ENCODE measurements at regions not wholly inside any gene's neighbourhood (a gene's known extent, or its start where the extent isn't known, plus 50 kb on each side); places are given as distances from the start of the nearest gene placed in this dataset.

- Histone ChIP-seq H3K9ac (ENCODE audit: low read length) (no peak overlapping the region), H3K36me3 (ENCODE audit: control insufficient read depth, insufficient read depth, low read length, severe bottlenecking) (no peaks in the 10 kb centered on the region), H3K4me3 (ENCODE audit: low read length) (no peak overlapping the region), H3K9me3 (ENCODE audit: control insufficient read depth, low read length) (no peaks in the 10 kb centered on the region), H3K27me3 (replicated peaks; ENCODE audit: control insufficient read depth, insufficient read depth, low read length) (no peaks in the 10 kb centered on the region), H3K4me1 (ENCODE audit: control insufficient read depth, insufficient read depth, low read length) (no peaks in the 10 kb centered on the region)
- no peak for DNase-seq (ENCODE audit: low read depth)
Observed at GRCh38 chr21:18191139-18191538, 53.5 kb upstream of the CHODL start.

GRCh38 chr21:18178509-18178908, 66.1 kb upstream of the CHODL start:
- DNase-seq (ENCODE audit: low read depth), result no peak
- Histone ChIP-seq H3K9ac (ENCODE audit: low read length) (no peak overlapping the region), H3K36me3 (ENCODE audit: control insufficient read depth, insufficient read depth, low read length, severe bottlenecking) (no peaks in the 10 kb centered on the region), H3K27me3 (replicated peaks; ENCODE audit: control insufficient read depth, insufficient read depth, low read length) (no peaks in the 10 kb centered on the region), H3K4me3 (ENCODE audit: low read length) (no peak overlapping the region), H3K9me3 (ENCODE audit: control insufficient read depth, low read length) (no peaks in the 10 kb centered on the region), H3K4me1 (ENCODE audit: control insufficient read depth, insufficient read depth, low read length) (no peaks in the 10 kb centered on the region)

- no peak overlapping the region for H3K9ac ChIP-seq (ENCODE audit: low read length)
- H3K4me1 ChIP-seq (ENCODE audit: control insufficient read depth, insufficient read depth, low read length), result no peaks in the 10 kb centered on the region
- H3K9me3 ChIP-seq (ENCODE audit: control insufficient read depth, low read length), result no peaks in the 10 kb centered on the region
- no peaks in the 10 kb centered on the region for H3K27me3 ChIP-seq (replicated peaks; ENCODE audit: control insufficient read depth, insufficient read depth, low read length)
- DNase-seq (ENCODE audit: low read depth), result no peak
- no peaks in the 10 kb centered on the region for H3K36me3 ChIP-seq (ENCODE audit: control insufficient read depth, insufficient read depth, low read length, severe bottlenecking)
- no peak overlapping the region for H3K4me3 ChIP-seq (ENCODE audit: low read length)
Observed at GRCh38 chr21:18174370-18174769, 70.3 kb upstream of the CHODL start.

- Histone ChIP-seq H3K9me3 (ENCODE audit: control insufficient read depth, low read length) (no peaks in the 10 kb centered on the region), H3K36me3 (ENCODE audit: control insufficient read depth, insufficient read depth, low read length, severe bottlenecking) (no peaks in the 10 kb centered on the region)
- no peak for DNase-seq (ENCODE audit: low read depth)
Observed at GRCh38 chr21:18170829-18171228, 73.8 kb upstream of the CHODL start.

GRCh38 chr21:18170221-18170620, 74.4 kb upstream of the CHODL start:
- Histone ChIP-seq H3K9me3 (ENCODE audit: control insufficient read depth, low read length) (no peaks in the 10 kb centered on the region), H3K36me3 (ENCODE audit: control insufficient read depth, insufficient read depth, low read length, severe bottlenecking) (no peaks in the 10 kb centered on the region), H3K4me3 (ENCODE audit: low read length) (no peak overlapping the region), H3K9ac (ENCODE audit: low read length) (no peak overlapping the region), H3K4me1 (ENCODE audit: control insufficient read depth, insufficient read depth, low read length) (no peaks in the 10 kb centered on the region), H3K27me3 (replicated peaks; ENCODE audit: control insufficient read depth, insufficient read depth, low read length) (no peaks in the 10 kb centered on the region)
- no peak for DNase-seq (ENCODE audit: low read depth)

More at GRCh38 chr21:18170829-18171228, 73.8 kb upstream of the CHODL start:
- Histone ChIP-seq H3K4me3 (ENCODE audit: low read length) (no peak overlapping the region), H3K4me1 (ENCODE audit: control insufficient read depth, insufficient read depth, low read length) (no peaks in the 10 kb centered on the region), H3K27me3 (replicated peaks; ENCODE audit: control insufficient read depth, insufficient read depth, low read length) (no peaks in the 10 kb centered on the region), H3K9ac (ENCODE audit: low read length) (no peak overlapping the region)

- H3K4me1 ChIP-seq (ENCODE audit: control insufficient read depth, insufficient read depth, low read length), result no peaks in the 10 kb centered on the region
- no peaks in the 10 kb centered on the region for H3K27me3 ChIP-seq (replicated peaks; ENCODE audit: control insufficient read depth, insufficient read depth, low read length)
- H3K36me3 ChIP-seq (ENCODE audit: control insufficient read depth, insufficient read depth, low read length, severe bottlenecking), result no peaks in the 10 kb centered on the region
- no peak overlapping the region for H3K4me3 ChIP-seq (ENCODE audit: low read length)
- DNase-seq (ENCODE audit: low read depth), result no peak
- H3K9me3 ChIP-seq (ENCODE audit: control insufficient read depth, low read length), result no peaks in the 10 kb centered on the region
- no peak overlapping the region for H3K9ac ChIP-seq (ENCODE audit: low read length)
Observed at GRCh38 chr21:18168108-18168507, 76.5 kb upstream of the CHODL start.

- DNase-seq (ENCODE audit: low read depth), result no peak
- H3K9me3 ChIP-seq (ENCODE audit: control insufficient read depth, low read length), result no peaks in the 10 kb centered on the region
- H3K9ac ChIP-seq (ENCODE audit: low read length), result no peak overlapping the region
- H3K27me3 ChIP-seq (replicated peaks; ENCODE audit: control insufficient read depth, insufficient read depth, low read length), result no peaks in the 10 kb centered on the region
- H3K36me3 ChIP-seq (ENCODE audit: control insufficient read depth, insufficient read depth, low read length, severe bottlenecking), result no peaks in the 10 kb centered on the region
- H3K4me3 ChIP-seq (ENCODE audit: low read length), result no peak overlapping the region
- H3K4me1 ChIP-seq (ENCODE audit: control insufficient read depth, insufficient read depth, low read length), result no peaks in the 10 kb centered on the region
Observed at GRCh38 chr21:18164933-18165332, 79.7 kb upstream of the CHODL start.

GRCh38 chr21:18164483-18164882, 80.2 kb upstream of the CHODL start:
- DNase-seq (ENCODE audit: low read depth), result no peak
- Histone ChIP-seq H3K9ac (ENCODE audit: low read length) (no peak overlapping the region), H3K27me3 (replicated peaks; ENCODE audit: control insufficient read depth, insufficient read depth, low read length) (no peaks in the 10 kb centered on the region), H3K36me3 (ENCODE audit: control insufficient read depth, insufficient read depth, low read length, severe bottlenecking) (no peaks in the 10 kb centered on the region), H3K4me3 (ENCODE audit: low read length) (no peak overlapping the region), H3K4me1 (ENCODE audit: control insufficient read depth, insufficient read depth, low read length) (no peaks in the 10 kb centered on the region), H3K9me3 (ENCODE audit: control insufficient read depth, low read length) (no peaks in the 10 kb centered on the region)

- H3K9ac ChIP-seq (ENCODE audit: low read length), result no peak overlapping the region
- no peaks in the 10 kb centered on the region for H3K27me3 ChIP-seq (replicated peaks; ENCODE audit: control insufficient read depth, insufficient read depth, low read length)
- H3K9me3 ChIP-seq (ENCODE audit: control insufficient read depth, low read length), result no peaks in the 10 kb centered on the region
- DNase-seq (ENCODE audit: low read depth), result no peak
- no peaks in the 10 kb centered on the region for H3K36me3 ChIP-seq (ENCODE audit: control insufficient read depth, insufficient read depth, low read length, severe bottlenecking)
- no peak overlapping the region for H3K4me3 ChIP-seq (ENCODE audit: low read length)
- H3K4me1 ChIP-seq (ENCODE audit: control insufficient read depth, insufficient read depth, low read length), result no peaks in the 10 kb centered on the region
Observed at GRCh38 chr21:18163956-18164355, 80.7 kb upstream of the CHODL start.

GRCh38 chr21:18161841-18162240, 82.8 kb upstream of the CHODL start:
- Histone ChIP-seq H3K27me3 (replicated peaks; ENCODE audit: control insufficient read depth, insufficient read depth, low read length) (no peaks in the 10 kb centered on the region), H3K9me3 (ENCODE audit: control insufficient read depth, low read length) (no peaks in the 10 kb centered on the region), H3K9ac (ENCODE audit: low read length) (no peak overlapping the region), H3K36me3 (ENCODE audit: control insufficient read depth, insufficient read depth, low read length, severe bottlenecking) (no peaks in the 10 kb centered on the region), H3K4me1 (ENCODE audit: control insufficient read depth, insufficient read depth, low read length) (no peaks in the 10 kb centered on the region), H3K4me3 (ENCODE audit: low read length) (no peak overlapping the region)
- DNase-seq (ENCODE audit: low read depth), result no peak

GRCh38 chr21:18157406-18157805, 87.2 kb upstream of the CHODL start:
- H3K9me3 ChIP-seq (ENCODE audit: control insufficient read depth, low read length), result no peaks in the 10 kb centered on the region
- no peak overlapping the region for H3K9ac ChIP-seq (ENCODE audit: low read length)
- peaks cover 3% of the 10 kb centered on the region for H3K4me1 ChIP-seq (ENCODE audit: control insufficient read depth, insufficient read depth, low read length)
- no peak for DNase-seq (ENCODE audit: low read depth)
- H3K27me3 ChIP-seq (replicated peaks; ENCODE audit: control insufficient read depth, insufficient read depth, low read length), result no peaks in the 10 kb centered on the region
- H3K36me3 ChIP-seq (ENCODE audit: control insufficient read depth, insufficient read depth, low read length, severe bottlenecking), result no peaks in the 10 kb centered on the region
- H3K4me3 ChIP-seq (ENCODE audit: low read length), result no peak overlapping the region

GRCh38 chr21:18155508-18156193, 89.0 kb upstream of the CHODL start:
- Histone ChIP-seq H3K4me3 (ENCODE audit: low read length) (no peak overlapping the region), H3K9me3 (ENCODE audit: control insufficient read depth, low read length) (no peaks in the 10 kb centered on the region), H3K9ac (ENCODE audit: low read length) (no peak overlapping the region), H3K27me3 (replicated peaks; ENCODE audit: control insufficient read depth, insufficient read depth, low read length) (no peaks in the 10 kb centered on the region), H3K36me3 (ENCODE audit: control insufficient read depth, insufficient read depth, low read length, severe bottlenecking) (no peaks in the 10 kb centered on the region), H3K4me1 (ENCODE audit: control insufficient read depth, insufficient read depth, low read length) (peaks cover 3% of the 10 kb centered on the region)
- DNase-seq (ENCODE audit: low read depth), result no peak
